ENCODE measurements at regions not wholly inside any gene's neighbourhood (a gene's known extent, or its start where the extent isn't known, plus 50 kb on each side); places are given as distances from the start of the nearest gene placed in this dataset.

DNA sequence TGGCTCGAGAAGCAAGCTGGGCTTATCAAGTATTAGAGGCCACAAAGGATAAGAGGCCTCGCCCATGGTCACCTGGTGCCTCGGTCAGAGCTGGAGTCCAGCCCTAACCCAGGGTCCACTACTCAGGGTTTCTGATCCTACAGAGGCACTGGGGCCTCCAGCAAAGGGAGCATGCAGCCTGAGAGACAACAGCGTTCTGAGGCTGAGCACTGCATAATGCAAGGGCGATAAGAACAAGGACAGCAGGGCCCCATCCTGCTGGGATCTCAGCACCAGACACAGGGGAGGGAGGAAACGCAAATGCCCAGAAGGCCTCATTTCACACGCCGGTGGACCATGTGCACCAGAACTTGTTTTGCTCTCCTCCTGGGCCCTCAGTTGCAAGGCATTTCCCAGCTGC, 63.0 kb downstream of the C5orf15 start:
- no peak for DNase-seq (ENCODE audit: low read depth)

DNA sequence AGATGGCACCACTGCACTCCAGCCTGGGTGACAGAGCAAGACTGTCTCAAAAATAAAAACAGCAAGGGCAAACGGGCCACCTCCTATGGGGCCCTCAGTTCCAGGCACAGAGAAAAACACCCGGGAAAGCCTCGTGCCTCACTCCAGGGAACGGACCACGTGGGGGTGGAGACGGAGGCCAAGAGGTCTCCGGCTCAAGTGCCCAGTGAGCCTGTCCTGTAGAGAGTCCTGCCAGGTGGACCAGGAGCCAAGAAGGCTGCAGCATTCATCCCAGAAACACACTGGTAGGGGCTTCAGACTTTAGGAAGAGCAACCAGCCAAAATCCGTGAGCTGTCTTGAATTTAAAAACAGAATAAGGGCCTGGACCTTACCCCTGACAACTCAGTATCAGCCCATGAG, 63.8 kb downstream of the C5orf15 start:
- no peak for DNase-seq (ENCODE audit: low read depth)

DNA sequence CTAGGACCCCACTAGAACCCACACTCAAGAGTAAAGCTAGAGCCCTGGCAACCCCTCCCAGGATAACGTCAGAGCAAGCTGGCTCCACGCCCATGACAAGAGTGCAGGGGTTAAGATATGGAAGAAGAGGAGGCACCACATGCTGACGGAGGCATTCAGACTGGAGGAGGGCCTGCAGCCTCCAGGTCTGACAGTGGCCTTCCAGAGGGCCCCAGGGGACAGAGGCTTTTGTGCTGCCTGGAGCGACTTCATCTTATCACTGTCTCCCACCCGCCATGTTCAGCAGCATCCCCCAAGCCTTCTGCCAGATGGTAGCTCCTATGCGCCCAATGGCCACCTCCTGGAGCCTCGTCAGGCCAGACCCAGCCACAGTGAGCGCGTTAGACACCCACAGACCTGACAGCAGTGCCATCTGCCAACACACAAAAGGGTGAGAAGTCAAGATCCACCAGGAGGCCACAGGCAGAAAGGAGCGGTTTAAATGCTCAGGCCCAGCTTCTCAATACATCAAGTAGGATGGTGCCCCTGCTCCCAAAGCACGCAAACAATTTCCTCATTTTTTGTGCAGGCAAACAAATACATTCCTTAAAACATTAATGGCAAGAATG, 65.8 kb downstream of the C5orf15 start:
- no peak for DNase-seq (ENCODE audit: low read depth)

DNA sequence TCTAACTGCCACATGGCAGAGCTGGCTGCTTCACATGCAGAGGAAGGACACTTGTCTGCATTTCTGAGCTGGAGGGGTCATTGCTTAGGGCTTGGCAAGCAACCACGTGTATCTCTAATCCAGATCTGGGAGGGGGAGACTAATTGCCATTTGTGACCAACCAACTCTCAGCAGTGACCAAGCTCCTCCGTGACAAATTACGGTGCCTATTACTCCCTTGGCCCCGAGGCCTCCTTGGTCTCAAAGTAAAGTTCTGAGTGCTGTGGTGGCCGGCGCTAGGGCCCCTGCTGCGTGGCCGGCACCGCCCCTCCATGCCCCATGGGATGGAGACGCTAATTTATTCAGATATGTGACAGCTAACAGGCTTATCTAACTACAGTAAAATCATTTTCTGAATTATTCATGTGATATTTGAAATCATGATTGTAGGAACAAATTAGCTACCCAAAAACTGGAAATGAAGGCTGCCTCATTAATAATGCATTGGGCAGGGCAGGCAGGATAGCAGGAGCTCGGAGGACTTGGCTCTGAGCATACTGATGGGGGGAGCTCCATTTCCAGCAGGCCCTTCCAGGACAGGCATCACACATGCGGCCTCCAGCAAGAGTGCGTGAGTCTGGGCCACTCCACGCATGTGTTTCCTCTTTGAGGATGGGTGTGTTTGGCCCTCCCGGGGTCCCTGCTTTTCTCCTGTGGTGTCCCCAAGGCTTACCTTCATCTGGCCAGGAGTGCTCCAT, 67.7 kb downstream of the C5orf15 start:
- DNase-seq (ENCODE audit: low read depth) = no peak

DNA sequence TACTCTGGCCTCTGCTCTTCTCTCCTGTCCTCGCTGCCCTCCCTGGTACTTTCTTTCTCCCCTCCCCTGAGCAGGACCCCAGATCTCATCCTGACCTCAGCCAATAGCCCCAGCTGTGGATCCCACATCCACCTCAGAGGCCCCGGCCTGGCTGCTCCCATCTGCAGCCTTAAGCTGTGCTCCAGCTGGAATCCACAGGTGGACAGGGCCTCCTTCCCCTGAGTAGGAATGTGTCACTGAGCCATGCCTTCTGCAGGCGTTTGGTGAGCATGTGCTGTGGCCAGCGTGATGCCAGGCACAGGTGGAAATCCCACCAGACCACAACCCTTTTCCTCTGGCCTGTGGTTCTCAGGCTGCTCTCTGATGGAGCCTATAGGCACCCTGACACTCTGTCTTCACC, 68.9 kb downstream of the C5orf15 start:
- no peak for DNase-seq (ENCODE audit: low read depth)

DNA sequence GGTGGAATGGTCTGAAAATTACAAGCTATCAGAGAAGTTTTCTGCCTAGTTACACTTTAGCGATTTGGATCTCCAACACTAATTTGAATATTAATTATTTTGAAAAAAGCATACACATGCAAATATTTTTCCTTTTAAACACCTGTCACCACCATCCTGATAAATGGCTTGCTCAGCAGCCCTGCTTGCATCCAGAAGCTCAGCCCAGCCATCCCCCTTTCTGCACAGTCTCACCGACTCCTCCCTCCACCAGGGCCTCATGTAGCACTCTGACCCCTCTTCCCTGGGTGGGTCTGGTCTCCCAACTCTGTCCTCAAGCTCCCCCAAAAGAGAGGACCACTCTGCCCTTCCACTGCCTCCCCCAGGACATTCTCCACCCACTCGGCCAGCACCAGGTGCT, 70.0 kb downstream of the C5orf15 start:
- DNase-seq (ENCODE audit: low read depth) = no peak

DNA sequence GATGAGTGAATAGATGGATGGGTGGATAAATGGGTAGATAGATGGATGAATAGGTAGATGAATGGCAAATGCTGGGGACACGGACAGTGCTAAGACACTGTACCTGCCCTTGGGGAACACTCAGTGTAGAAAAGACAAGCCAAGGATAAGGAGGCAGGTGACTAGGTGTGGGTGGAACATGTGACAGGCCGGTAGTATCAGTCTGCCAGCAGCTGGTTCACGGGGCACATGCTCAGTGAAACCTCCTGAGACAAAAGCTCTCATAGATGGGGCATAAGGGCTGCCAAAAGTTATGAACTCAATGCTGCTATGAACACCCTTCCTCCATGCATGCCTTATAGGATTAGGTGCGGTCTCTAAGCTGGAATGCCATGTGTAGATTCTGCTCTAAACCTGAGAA, 71.0 kb downstream of the C5orf15 start:
- no peak for DNase-seq (ENCODE audit: low read depth)

DNA sequence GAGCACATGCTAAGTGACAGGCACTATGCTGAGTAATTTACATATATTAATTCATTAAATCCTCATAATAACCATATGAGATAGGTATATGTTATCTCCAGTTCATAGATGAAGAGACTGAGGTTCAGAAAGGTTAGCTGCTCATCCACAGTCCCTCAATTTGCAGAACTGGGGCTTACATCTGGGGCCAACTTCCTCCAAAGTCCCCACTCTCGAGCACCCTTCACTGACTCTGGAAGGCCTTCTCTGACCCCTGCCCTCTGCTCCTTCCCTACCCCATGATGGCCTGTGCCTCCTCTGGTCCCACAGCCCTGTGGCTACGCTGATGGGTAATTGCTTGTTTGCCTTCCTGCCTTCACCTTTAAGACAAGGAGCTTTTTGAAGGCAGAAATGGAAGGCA, 71.6 kb downstream of the C5orf15 start:
- no peak for DNase-seq (ENCODE audit: low read depth)

DNA sequence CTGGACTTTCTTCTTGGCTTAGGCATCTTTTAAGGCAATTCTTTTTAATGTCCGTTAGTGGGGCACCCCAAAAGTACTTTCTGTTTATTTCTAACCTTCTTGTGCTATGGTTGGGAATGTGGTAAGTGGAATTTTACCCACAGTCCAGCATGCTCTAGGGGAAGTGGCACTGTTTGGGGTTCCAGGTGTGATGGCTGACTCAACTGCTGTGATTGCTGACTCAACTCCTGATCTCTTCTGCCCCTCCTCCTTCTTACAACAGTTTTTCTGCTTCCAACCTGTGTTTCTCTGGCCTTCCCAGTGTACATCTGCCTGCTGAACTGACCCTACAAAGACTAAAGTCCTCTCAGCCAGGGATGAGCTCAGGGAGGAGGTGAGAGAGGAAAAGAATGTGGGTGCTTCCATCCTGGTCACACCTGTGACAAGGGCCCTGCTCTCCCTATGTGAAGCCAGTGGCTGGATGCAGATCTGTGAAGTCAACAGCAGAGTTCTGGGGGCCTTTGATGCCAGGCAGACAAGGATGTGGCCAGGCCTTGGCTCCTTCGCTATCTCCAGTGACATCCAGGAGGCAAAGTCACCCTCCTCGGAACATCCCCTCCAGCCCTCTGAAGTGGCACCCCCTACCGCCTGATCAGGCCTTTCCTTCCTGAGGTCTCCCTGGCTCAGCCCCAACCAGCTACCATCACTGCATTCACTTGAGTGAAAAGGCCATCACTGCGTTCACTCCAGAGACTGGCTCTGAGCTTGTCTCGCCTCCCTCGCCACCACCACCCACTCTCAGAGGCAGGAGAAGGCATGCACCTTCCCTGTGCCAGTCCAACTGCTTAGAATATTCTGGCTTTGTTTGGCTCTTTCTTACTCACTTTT, 72.2 kb downstream of the C5orf15 start:
- DNase-seq (ENCODE audit: low read depth) = no peak

DNA sequence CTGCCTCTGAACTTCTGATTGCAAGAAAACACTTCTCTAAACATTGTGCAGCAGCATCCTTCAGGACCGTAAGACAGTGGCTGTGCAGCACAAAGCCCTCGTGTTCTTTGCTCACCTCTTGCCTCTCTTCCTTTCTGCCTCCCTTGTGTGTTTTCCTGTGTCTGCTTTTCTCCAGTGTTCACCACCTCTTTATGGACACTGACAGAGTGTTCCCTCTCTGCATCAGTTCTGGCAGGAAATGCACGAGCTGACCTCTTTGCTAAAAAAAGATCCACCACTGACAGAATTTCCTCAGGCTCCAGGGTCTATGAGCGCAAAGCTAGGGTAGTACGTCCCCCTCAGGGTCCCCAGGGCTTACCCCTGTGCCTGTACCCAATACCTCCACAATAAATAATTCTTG, 74.3 kb downstream of the C5orf15 start:
- DNase-seq (ENCODE audit: low read depth) = no peak

DNA sequence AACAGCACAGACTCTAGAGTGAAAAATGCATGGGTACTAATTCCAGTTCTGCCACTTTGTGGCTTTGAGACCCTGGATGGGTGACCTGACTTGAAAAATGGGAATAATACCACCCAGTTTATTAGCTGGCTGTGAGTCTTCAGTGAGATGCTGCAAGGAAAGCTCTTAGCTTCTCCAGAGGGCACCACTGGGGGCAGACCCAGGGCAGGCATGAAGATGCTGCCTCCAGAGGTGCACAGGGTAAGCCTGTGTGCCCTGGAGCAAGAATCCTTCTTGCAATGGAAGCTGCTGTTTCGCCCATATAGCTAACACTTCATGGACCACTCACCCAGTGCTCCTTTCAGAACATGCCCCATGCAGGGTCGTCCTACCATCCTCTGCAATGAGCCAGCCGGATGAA, 75.7 kb downstream of the C5orf15 start:
- DNase-seq (ENCODE audit: low read depth) = no peak

DNA sequence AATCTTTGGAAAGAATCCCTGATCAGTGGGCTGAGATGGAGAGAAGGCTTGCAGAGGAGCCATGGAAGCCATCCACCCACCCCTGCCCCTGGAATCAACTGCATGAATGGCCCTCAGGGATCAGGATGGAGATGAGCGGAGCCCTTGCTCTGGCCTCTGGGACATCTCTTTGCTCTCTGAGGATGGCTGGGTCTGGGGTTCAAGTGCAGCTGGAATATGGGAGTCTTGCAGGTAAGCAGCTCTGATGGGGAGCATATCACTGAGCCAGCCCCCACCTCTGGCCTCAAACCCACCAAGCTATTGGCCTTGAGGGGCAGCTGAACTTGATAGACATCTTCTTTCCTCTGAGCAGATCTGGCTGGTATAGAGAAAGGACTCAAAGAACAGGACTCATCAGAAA, 76.1 kb downstream of the C5orf15 start:
- DNase-seq (ENCODE audit: low read depth) = no peak

DNA sequence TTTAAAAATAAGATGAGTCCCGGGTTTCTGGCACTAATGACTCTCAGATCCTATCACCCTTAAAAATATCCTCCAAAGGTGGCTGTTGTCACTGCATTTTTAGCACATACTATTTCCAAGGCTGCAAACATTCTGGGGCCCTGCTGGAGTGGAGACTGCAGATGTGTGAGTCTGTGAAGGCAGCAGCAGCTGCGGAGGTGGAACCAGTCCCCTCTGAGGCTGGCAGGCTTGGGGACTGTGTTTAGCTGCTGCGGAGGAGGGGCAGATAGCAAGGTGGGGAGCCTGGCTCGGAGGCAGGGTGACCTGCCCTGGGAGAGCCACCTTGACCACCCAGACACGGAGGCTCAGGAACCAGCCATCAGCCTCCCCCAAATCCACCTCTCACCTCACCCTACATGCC, 77.0 kb downstream of the C5orf15 start:
- DNase-seq (ENCODE audit: low read depth) = no peak

DNA sequence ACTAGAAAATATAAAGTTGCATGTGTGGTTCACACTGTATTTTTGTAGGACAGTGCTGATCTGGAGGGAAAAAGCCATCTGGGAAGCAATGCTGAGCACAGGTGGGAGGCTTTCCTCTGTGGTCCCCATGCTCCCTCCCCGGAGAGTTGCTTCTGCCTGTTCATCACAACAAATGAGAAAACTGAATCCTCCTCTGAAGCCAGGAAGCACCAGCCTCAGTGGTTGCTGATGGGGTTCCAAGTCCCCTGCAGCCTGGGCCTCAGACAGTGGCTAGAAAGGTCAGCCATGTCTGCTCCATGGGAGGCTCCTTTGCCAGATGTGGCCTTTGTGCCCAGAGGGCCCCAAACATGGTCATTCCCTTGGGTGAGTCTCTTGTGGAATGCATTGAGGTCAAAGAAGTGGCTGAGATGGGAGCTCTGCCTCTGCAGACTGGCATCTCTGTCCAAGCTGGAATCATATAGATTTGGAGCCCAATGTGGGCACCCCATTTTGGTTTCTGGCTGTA, 77.6 kb downstream of the C5orf15 start:
- no peak for DNase-seq (ENCODE audit: low read depth)

DNA sequence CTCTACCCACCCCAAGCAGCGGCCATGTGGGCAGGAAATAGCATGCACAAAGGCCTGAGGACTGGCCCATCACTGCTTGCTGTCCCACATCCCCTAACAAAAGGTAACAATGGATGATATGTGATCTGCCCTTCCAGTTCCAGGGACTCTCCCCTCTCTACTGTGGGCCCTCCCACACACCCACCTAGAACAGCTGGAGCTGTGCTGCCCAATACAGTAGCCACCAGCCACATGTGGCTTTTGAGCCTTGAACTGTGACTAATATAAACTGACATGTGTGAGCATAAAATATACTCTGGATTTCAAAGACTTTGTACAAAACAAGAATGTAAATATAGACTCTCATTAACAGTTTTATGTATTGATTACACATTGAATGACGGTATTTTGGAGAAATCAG, 78.1 kb downstream of the C5orf15 start:
- no peak for DNase-seq (ENCODE audit: low read depth)

DNA sequence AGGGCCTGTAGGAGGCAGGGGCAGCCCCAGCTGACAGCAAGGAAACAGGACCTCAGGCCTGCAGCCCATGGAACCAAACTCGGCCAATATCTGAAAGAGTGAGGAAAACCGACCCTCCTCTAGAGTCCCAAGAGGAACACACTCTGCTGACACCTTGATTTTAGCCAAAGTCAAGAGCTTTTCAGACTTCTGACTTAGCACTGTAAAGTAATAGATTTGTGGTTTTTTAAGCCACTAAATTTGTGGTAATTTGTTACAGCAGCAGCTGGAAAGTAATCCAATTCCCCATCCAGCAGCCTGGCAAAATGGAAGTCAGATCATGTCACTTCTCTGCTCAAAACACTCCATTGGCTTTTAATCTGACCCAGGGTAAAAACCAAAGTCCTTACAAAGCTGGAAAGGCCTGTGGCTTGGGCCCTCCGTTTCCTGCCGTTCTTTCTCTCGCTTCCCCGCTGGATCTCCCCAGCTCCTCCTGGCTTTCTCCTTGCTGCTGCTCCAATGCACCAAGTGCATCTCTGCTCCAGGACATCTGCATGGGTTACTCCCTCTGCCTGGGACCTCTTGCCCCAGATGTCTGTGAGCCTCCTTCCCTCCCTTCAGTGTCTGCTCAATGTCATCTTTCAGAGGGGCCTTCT, 79.0 kb downstream of the C5orf15 start:
- no peak for DNase-seq (ENCODE audit: low read depth)

DNA sequence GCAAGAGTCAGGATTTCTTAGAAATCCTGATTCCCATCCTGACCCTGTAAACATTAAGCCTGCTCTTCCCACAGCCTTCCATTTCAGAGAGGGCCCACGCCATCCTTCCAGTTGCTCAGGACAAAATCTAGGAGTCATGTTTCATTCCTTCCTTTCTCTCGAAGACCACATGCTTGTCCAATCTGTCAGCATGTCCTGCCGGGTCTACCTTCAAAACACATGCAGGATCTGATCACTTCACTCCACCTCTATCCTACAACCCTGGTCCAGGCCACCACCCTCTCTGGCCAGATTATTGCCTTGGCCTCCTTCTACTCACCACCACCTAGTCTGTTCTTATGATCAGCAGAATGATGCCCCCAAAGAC, 79.8 kb downstream of the C5orf15 start:
- no peak for DNase-seq (ENCODE audit: low read depth)

DNA sequence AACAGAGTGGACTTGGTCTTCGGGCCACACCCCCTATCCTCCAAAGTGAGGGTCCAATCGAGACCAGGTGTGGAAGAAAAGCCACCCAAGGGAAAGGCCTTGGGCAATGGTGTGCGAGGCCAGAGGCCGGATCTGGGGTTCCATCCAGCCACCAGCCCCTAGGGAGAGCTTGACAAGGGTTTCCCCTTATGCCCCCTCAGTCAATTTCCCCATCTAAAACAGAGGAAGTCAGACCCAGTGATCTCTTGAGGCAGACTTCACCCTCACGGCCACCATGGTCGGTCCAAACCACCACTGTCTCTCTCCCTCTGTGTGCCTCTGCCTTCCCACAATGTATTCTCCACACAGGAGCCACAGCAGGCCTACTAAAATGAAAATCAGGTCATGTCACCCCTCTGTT, 82.9 kb downstream of the C5orf15 start:
- no peak for DNase-seq (ENCODE audit: low read depth)

DNA sequence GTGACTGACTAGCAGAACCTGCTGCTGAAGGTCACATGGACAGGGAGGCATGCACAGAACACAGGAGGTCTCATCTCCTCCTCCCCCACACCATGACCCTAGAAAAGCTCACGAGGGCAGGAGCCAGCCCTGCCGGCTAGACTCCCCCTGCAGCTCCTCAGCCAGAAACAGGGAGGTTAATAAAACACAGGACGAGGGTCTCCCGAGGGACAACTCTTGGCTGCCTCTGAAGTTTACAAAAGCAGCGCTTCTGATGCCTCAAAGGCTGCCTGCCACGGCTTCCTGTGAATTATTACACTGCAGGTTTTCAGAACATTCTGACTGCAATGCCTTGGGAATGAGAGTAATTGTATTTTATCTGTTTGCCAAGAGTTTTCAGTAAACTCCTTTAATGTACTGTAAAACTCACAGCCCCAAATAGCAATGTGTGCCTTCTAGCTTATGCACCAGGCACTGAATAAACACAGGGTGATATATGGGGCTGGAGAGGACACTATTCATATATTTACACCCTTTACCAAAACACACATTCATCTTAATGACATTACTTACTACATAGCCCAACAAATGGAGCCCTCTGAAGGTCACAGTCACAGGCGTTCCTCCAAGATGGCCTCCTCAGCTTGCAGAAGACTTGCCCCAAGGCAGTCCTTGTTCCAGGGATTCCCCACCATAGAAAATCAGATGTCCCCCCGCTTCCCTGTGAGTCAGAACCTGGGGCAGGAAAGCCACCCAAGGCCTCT, 83.7 kb downstream of the C5orf15 start:
- no peak for DNase-seq (ENCODE audit: low read depth)

DNA sequence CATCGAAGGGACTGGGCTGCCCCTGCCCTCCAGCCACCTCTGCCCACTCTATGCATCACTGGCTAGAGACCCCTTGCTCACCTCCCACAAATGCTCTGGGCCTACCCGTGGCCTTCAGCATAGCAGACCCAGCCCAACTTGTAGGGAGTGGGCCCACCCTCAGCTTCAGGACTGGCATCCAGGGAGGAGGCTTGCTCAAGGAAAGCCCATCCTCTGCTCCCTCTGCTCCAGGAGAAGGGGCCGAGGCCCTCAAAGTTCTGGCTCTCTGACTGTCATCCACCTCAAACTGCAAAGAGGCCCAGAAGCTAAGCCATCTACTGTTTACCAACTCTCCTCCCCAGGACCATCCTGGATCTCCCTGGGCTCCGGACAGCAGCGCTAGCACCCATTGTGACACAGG, 84.5 kb downstream of the C5orf15 start:
- DNase-seq (ENCODE audit: low read depth) = no peak

DNA sequence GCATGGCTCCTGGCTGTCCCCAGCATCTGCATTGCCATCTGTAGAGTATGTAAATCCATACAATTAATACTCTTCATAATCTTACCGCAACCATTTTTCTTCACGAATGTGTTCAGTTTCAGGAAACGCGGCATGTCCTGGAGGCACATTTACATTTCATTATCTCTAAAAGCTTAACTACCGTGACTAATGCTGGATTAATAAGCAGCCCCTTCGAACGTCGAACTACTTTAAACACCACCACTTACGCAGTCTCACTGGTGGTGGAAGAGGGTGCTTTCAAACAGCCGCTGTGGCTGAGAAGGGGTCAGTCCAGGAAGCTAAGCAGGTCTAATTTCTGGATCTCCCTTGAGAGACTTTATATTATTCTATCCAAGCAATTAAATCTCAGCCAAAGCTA, 85.6 kb downstream of the C5orf15 start:
- no peak for DNase-seq (ENCODE audit: low read depth)

DNA sequence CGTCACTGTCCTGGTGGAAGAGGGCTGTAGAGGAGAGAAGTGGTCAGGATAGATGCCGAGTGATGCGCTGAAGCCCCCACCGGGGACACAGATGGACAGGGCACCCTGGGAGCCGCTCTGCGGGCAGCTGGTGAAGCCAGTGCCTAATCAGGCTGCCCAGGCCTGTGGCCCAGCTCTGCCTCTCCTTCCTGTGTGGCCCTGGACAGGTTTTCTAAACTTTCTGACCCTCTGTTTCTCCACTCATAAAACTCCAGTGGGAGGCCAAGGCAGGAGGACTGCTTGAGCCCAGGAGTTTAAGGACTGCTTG, 86.1 kb downstream of the C5orf15 start:
- no peak for DNase-seq (ENCODE audit: low read depth)
